Body of pancreas (tissue), 4 donors: ENCODE measurements at regions not wholly inside any gene's neighbourhood (a gene's known extent, or its start where the extent isn't known, plus 50 kb on each side); places are given as distances from the start of the nearest gene placed in this dataset.

ENCODE experiments used
- POLR2A ChIP-seq, 3 donors: fragments of 450-650 bp; IDR thresholded peaks; one replicate each; pipeline ENCODE4 v1.6.1; 2016; ENCODE audit warnings: antibody characterized with exemption in 3 of 3, mild to moderate bottlenecking in 2 of 3
- TF ChIP-seq, protein P1 (sequence below), 7 experiments: fragments of 450-650 bp in 4 of 7; fragments of 200-600 bp in 3 of 7; sonication (generic) in 3 of 7; IDR thresholded peaks; one replicate each; pipeline ENCODE4 v1.5.1; 2016 to 2019; ENCODE audit warnings: antibody characterized with exemption in 7 of 7

DNA sequence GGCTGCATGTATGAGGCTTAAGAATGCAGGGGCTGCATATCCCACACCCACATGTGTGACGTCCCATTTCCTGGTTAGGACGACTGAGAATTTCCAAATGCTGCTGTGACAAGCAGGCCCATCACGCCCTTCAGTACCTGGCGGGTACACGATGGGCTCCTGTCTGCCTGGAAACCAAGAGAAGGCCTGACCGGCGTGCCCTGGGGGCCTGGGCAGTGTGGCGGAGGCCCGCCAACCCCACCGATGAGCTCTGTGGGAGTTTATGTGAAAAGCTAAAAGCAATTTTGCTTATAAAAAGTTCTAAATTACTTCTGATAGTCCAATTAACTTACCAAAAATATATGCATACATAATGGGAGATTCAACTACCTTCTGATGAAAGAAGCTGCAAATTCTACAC is 837.3 kb downstream of the GALR1 start:
- TF ChIP-seq, protein P1, sequence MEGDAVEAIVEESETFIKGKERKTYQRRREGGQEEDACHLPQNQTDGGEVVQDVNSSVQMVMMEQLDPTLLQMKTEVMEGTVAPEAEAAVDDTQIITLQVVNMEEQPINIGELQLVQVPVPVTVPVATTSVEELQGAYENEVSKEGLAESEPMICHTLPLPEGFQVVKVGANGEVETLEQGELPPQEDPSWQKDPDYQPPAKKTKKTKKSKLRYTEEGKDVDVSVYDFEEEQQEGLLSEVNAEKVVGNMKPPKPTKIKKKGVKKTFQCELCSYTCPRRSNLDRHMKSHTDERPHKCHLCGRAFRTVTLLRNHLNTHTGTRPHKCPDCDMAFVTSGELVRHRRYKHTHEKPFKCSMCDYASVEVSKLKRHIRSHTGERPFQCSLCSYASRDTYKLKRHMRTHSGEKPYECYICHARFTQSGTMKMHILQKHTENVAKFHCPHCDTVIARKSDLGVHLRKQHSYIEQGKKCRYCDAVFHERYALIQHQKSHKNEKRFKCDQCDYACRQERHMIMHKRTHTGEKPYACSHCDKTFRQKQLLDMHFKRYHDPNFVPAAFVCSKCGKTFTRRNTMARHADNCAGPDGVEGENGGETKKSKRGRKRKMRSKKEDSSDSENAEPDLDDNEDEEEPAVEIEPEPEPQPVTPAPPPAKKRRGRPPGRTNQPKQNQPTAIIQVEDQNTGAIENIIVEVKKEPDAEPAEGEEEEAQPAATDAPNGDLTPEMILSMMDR (IDR thresholded peaks at IDR 0.05), result no peak
- TF ChIP-seq POLR2A (IDR thresholded peaks at IDR 0.05), result no peak
